ENCODE measurements at regions not wholly inside any gene's neighbourhood (a gene's known extent, or its start where the extent isn't known, plus 50 kb on each side); places are given as distances from the start of the nearest gene placed in this dataset.
"Not testable (repeated sequence)": the region's sequence is repeated elsewhere in the genome, so short reads cannot be mapped to it uniquely, and the experiment has no call there.

DNA sequence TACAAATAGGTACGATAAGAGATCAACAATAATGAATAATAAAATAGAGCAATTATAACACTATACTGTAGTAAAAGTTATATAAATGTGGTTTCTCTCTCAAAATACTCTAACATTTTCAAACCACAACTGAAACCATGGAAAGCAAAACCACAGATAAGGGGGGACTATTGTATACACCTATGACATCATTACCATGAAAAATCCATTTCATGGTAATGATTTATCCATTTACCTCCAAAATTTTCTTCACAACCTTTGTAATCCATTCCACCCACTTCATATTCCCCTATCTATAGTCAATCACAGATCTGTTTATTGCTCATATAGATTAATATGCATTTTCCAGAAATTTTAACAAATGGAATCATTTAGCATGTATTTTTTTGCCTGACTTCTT, 163.9 kb upstream of the G2E3 start:
- H3K27ac ChIP-seq, result no peak overlapping the region
- no peak for TF ChIP-seq ZFX (IDR thresholded peaks at IDR 0.05; ENCODE audit: borderline replicate concordance)
- no peak for TF ChIP-seq CTCF (IDR thresholded peaks at IDR 0.05)

DNA sequence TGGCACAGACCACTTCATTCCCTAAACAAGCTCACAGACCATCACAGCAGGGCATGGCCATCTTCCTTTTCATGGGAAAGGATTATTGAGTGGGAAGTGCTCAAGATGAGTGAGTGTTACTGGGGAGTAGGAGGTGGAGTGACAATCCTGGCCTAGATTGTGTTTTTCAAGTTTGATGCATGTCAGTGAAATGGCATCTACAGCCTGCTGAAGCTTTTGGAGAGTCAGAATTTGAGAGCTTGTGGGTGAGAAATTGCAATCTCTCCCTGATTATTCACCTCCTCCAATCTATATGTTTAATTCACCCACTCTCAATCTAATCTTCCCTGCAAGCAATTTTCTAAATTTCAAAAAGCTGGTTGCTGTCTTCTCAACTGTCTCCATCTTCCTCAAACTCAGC, 156.1 kb upstream of the G2E3 start:
- no peak for TF ChIP-seq CTCF (IDR thresholded peaks at IDR 0.05)
- no peak for TF ChIP-seq ZFX (IDR thresholded peaks at IDR 0.05; ENCODE audit: borderline replicate concordance)
- H3K27ac ChIP-seq, result no peak overlapping the region

DNA sequence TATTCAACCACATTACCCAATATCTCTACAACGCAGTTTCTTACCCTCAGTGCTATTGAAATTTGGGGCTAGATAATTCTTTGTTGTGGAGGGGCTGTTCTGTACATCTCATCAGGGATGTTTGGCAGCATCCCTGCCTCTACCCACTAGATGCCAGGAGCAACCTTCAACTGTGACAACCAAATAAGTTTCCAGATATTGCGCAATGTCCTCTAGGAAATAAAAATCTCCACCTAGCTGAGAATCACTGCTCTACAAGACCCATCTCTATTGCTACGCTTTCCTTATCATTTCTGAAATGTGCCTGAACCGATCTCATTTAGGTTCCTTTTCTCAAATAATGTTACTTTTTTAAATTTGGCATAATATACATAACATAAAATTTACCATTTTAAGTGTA, 155.2 kb upstream of the G2E3 start:
- no peak overlapping the region for H3K27ac ChIP-seq
- TF ChIP-seq CTCF (IDR thresholded peaks at IDR 0.05), result no peak
- TF ChIP-seq ZFX (IDR thresholded peaks at IDR 0.05; ENCODE audit: borderline replicate concordance), result no peak

GRCh38 chr14:30409508-30410015, 149.4 kb upstream of the G2E3 start:
- not testable (repeated sequence) for H3K27ac ChIP-seq

DNA sequence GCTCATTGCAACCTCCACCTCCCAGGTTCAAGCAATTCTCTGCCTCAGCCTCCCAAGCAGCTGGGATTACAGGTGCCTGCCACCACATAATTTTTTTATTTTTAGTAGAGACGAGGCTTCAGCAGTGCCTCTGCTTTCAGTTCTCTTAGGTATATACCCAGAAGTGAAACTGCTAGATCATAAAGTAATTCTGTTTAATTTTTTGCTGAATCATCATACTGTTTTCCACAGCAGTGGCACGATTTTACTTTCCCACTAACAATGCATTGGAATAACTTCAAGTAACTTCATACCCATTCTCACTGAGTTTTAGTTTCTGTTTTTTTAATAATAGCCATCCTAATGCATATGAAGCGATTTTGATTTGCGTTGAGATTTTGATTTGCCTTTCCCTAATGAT, 148.0 kb upstream of the G2E3 start:
- TF ChIP-seq CTCF (IDR thresholded peaks at IDR 0.05) (no peak), ZFX (IDR thresholded peaks at IDR 0.05; ENCODE audit: borderline replicate concordance) (no peak)

GRCh38 chr14:30413184-30413583, 145.8 kb upstream of the G2E3 start:
- not testable (repeated sequence) for H3K27ac ChIP-seq

More for the DNA sequence above, 148.0 kb upstream of the G2E3 start:
- no peak overlapping the region for H3K27ac ChIP-seq

- TF ChIP-seq ZFX (IDR thresholded peaks at IDR 0.05; ENCODE audit: borderline replicate concordance) (no peak), CTCF (IDR thresholded peaks at IDR 0.05) (no peak)
- H3K27ac ChIP-seq, result no peak overlapping the region
Measured at GRCh38 chr14:30417121-30417520, 141.8 kb upstream of the G2E3 start.

- TF ChIP-seq CTCF (IDR thresholded peaks at IDR 0.05) (no peak), ZFX (IDR thresholded peaks at IDR 0.05; ENCODE audit: borderline replicate concordance) (no peak)
- no peak overlapping the region for H3K27ac ChIP-seq
Measured at GRCh38 chr14:30417999-30418398, 141.0 kb upstream of the G2E3 start.
